ENCODE measurements at regions not wholly inside any gene's neighbourhood (a gene's known extent, or its start where the extent isn't known, plus 50 kb on each side); places are given as distances from the start of the nearest gene placed in this dataset.

DNA sequence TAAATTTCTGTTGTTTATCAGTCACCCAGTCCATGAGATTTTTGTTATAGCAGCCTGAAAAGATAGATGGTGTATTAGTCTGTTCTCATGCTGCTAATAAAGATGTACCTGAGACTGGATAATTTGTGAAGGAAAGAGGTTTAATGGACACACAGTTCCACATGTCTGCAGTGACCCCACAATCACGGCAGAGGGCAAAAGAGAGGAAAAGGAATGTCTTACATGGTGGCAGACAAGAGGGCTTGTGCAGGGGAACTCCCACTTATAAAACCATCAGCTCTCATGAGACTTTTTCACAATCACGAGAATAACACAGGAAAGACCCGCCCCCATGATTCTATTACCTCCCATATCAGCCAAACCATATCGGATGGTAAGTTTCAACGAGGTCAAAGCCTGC is 309.2 kb downstream of the LIG4 start:
- DNase-seq (ENCODE audit: low read depth, low spot score): no peak
- TF ChIP-seq POLR2A (IDR thresholded peaks at IDR 0.05; ENCODE audit: low read depth, low read length) (no peak), JUN (IDR thresholded peaks at IDR 0.05; ENCODE audit: borderline replicate concordance, insufficient read depth, insufficient read length, low read depth) (no peak), FOS (IDR thresholded peaks at IDR 0.05; ENCODE audit: borderline replicate concordance, insufficient read depth, low read length) (no peak), CTCF (IDR thresholded peaks at IDR 0.05; ENCODE audit: extremely low read depth in 1 of 2, insufficient read depth in 1 of 2, low read depth in 1 of 2, low read length in 2 of 2) (no peak), EZH2 (IDR thresholded peaks at IDR 0.05; ENCODE audit: borderline replicate concordance, low read depth, low read length, severe bottlenecking) (no peak), POLR2AphosphoS5 (IDR thresholded peaks at IDR 0.05; ENCODE audit: insufficient read depth, low read depth, low read length) (no peak)
- no peaks in the 10 kb centered on the region for H3K9me1 ChIP-seq (replicated peaks; ENCODE audit: control insufficient read depth, extremely low read depth, insufficient read depth, low read length)
- no peaks in the 10 kb centered on the region for H3K4me1 ChIP-seq (ENCODE audit: control insufficient read depth, extremely low read depth, insufficient read depth, low read length)
- H3K4me2 ChIP-seq (ENCODE audit: insufficient read depth, low read length): no peak overlapping the region
- POLR2A ChIA-PET: no interaction called here
- H3K27ac ChIP-seq (ENCODE audit: insufficient read depth, low read depth, low read length): no peak overlapping the region
- intact Hi-C loops (cut with micrococcal nuclease) (no loop called here), dilution Hi-C loops (cut with MboI; ENCODE audit: extremely low pct_ligation_motif_present, low sequenced_read_pairs) (no loop called here)
- H2AFZ ChIP-seq (ENCODE audit: low read depth, low read length): no peak overlapping the region
- no peaks in the 10 kb centered on the region for H3K79me2 ChIP-seq (ENCODE audit: control insufficient read depth, insufficient read depth, low read length)
- no peak overlapping the region for H3K9ac ChIP-seq (replicated peaks; ENCODE audit: extremely low read depth, insufficient read depth, low read length)
- H3K9me3 ChIP-seq (replicated peaks; ENCODE audit: control insufficient read depth, insufficient read depth, low read length): no peaks in the 10 kb centered on the region
- H4K20me1 ChIP-seq (replicated peaks; ENCODE audit: control insufficient read depth, extremely low read depth, insufficient read depth, low read length): no peaks in the 10 kb centered on the region
- H3K36me3 ChIP-seq (ENCODE audit: control insufficient read depth in 2 of 2, extremely low read depth in 1 of 2, insufficient read depth in 2 of 2, low read length in 2 of 2): no peaks in the 10 kb centered on the region
- CTCF ChIA-PET: no interaction called here
- no peaks in the 10 kb centered on the region for H3K27me3 ChIP-seq (ENCODE audit: control insufficient read depth in 2 of 2, insufficient read depth in 2 of 2, low read length in 2 of 2)
- FAIRE-seq: no peak
- BruUV-seq (replicated peaks): no TSS peak
- H3K4me3 ChIP-seq (replicated peaks in 1 of 3; ENCODE audit: insufficient read depth in 1 of 3, low read depth in 1 of 3, low read length in 3 of 3): no peak overlapping the region

DNA sequence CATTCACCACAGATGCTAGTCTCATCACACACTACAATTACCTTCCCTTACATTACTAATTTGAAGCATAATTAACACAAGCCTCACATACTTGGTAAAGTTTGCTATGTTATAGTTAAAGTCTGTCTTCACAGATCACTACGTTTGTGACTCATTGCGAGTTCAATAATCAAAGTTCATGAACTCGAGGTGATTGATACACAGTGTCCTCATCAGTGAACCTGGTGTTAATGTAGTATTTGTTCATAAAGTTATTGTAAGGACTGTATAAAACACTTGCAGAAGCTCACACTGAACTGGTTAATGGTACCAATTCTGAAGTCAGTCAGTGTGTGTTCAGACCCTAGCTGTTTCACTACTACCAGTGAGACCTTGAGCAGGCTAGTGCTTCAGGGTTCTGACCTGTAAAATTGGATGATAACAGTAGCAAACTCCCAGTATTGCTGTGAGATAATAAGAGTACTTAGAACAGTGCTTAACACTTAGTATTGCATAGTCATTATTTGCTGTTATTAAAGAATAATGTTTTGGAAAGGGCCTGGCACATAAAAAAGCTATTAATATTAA is 313.3 kb downstream of the LIG4 start:
- H3K27ac ChIP-seq (ENCODE audit: insufficient read depth, low read depth, low read length): no peak overlapping the region
- no peak for TF ChIP-seq POLR2A (IDR thresholded peaks at IDR 0.05; ENCODE audit: low read depth, low read length)
- intact Hi-C loops (cut with micrococcal nuclease): no loop called here
- no TSS peak for BruUV-seq (replicated peaks)
- no peak overlapping the region for H3K4me3 ChIP-seq (replicated peaks in 1 of 3; ENCODE audit: insufficient read depth in 1 of 3, low read depth in 1 of 3, low read length in 3 of 3)
- no peaks in the 10 kb centered on the region for H3K79me2 ChIP-seq (ENCODE audit: control insufficient read depth, insufficient read depth, low read length)
- H3K9ac ChIP-seq (replicated peaks; ENCODE audit: extremely low read depth, insufficient read depth, low read length): no peak overlapping the region
- H3K9me3 ChIP-seq (replicated peaks; ENCODE audit: control insufficient read depth, insufficient read depth, low read length): no peaks in the 10 kb centered on the region
- ChIA-PET POLR2A (no interaction called here), CTCF (no interaction called here)
- H3K4me2 ChIP-seq (ENCODE audit: insufficient read depth, low read length): no peak overlapping the region
- FAIRE-seq (no peak), DNase-seq (ENCODE audit: low read depth, low spot score) (no peak)
- H3K9me1 ChIP-seq (replicated peaks; ENCODE audit: control insufficient read depth, extremely low read depth, insufficient read depth, low read length): no peaks in the 10 kb centered on the region
- no peaks in the 10 kb centered on the region for H3K4me1 ChIP-seq (ENCODE audit: control insufficient read depth, extremely low read depth, insufficient read depth, low read length)
- no peaks in the 10 kb centered on the region for H3K36me3 ChIP-seq (ENCODE audit: control insufficient read depth in 2 of 2, extremely low read depth in 1 of 2, insufficient read depth in 2 of 2, low read length in 2 of 2)
- no peaks in the 10 kb centered on the region for H3K27me3 ChIP-seq (ENCODE audit: control insufficient read depth in 2 of 2, insufficient read depth in 2 of 2, low read length in 2 of 2)
- no peaks in the 10 kb centered on the region for H4K20me1 ChIP-seq (replicated peaks; ENCODE audit: control insufficient read depth, extremely low read depth, insufficient read depth, low read length)
- no peak overlapping the region for H2AFZ ChIP-seq (ENCODE audit: low read depth, low read length)
- dilution Hi-C loops (cut with MboI; ENCODE audit: extremely low pct_ligation_motif_present, low sequenced_read_pairs): no loop called here
